A673 (cell line): ENCODE measurements at regions not wholly inside any gene's neighbourhood (a gene's known extent, or its start where the extent isn't known, plus 50 kb on each side); places are given as distances from the start of the nearest gene placed in this dataset.
"Not testable (repeated sequence)": the region's sequence is repeated elsewhere in the genome, so short reads cannot be mapped to it uniquely, and the experiment has no call there.

Experiments used
- CTCF ChIP-seq: fragments of 300-800, 200-600 bp; sonication (generic); conservative IDR thresholded peaks from 2 replicates; pipeline ENCODE4 v1.5.1; 2017; ENCODE audit warnings: low read depth, mild to moderate bottlenecking, antibody characterized with exemption, low read length, moderate library complexity, mixed read lengths
- EZH2 ChIP-seq: fragments of 200-600 bp; sonication (generic); IDR thresholded peaks from 2 replicates; pipeline ENCODE4 v1.6.1; 2017; ENCODE audit warnings: borderline replicate concordance, low read depth, mild to moderate bottlenecking, mixed read lengths, antibody characterized with exemption, low read length; ENCODE audit not compliant: poor library complexity, severe bottlenecking

DNA sequence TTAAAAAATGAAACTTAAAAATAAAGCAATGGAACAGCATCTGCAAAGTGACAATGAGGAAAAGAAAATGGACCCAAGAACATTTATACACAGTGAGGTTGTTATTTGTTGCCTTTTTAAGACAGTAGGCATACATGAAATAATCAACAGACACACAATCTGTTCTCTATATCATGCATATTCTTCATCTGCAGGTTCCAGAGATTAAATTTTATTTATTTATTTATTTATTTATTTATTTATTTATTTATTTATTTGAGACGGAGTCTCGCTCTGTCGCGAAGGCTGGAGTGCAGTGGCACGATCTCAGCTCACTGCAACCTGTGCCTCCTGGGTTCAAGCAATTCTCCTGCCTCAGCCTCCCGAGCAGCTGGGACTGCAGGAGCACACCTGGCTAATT is 114.4 kb upstream of the ATP2B1 start:
- TF ChIP-seq CTCF, EZH2: not testable (repeated sequence)
